ENCODE measurements at regions not wholly inside any gene's neighbourhood (a gene's known extent, or its start where the extent isn't known, plus 50 kb on each side); places are given as distances from the start of the nearest gene placed in this dataset.

GRCh38 chr1:90494748-90495282 is 222.3 kb downstream of the BARHL2 start:
- H3K27me3 ChIP-seq (ENCODE audit: control insufficient read depth, insufficient read depth, low read length) = no peaks in the 10 kb centered on the region
- FAIRE-seq = no peak
- no peaks in the 10 kb centered on the region for H3K36me3 ChIP-seq (ENCODE audit: control insufficient read depth, insufficient read depth, low read length)
- no peak for DNase-seq (ENCODE audit: low read depth)
- no peak overlapping the region for H3K4me3 ChIP-seq (ENCODE audit: low read depth, low read length)
- TF ChIP-seq CTCF (IDR thresholded peaks at IDR 0.05; ENCODE audit: insufficient read depth, low read length, severe bottlenecking) = no peak

GRCh38 chr1:90488451-90488850 is 228.7 kb downstream of the BARHL2 start:
- H3K4me3 ChIP-seq (ENCODE audit: low read depth, low read length) = no peak overlapping the region
- no peak for FAIRE-seq

GRCh38 chr1:90486996-90487395 is 230.1 kb downstream of the BARHL2 start:
- no peaks in the 10 kb centered on the region for H3K36me3 ChIP-seq (ENCODE audit: control insufficient read depth, insufficient read depth, low read length)
- no peaks in the 10 kb centered on the region for H3K27me3 ChIP-seq (ENCODE audit: control insufficient read depth, insufficient read depth, low read length)
- TF ChIP-seq CTCF (IDR thresholded peaks at IDR 0.05; ENCODE audit: insufficient read depth, low read length, severe bottlenecking) = no peak
- no peak for FAIRE-seq
- no peak for DNase-seq (ENCODE audit: low read depth)
- H3K4me3 ChIP-seq (ENCODE audit: low read depth, low read length) = no peak overlapping the region

More at GRCh38 chr1:90488451-90488850, 228.7 kb downstream of the BARHL2 start:
- H3K36me3 ChIP-seq (ENCODE audit: control insufficient read depth, insufficient read depth, low read length) = no peaks in the 10 kb centered on the region
- H3K27me3 ChIP-seq (ENCODE audit: control insufficient read depth, insufficient read depth, low read length) = no peaks in the 10 kb centered on the region
- DNase-seq (ENCODE audit: low read depth) = no peak
- no peak for TF ChIP-seq CTCF (IDR thresholded peaks at IDR 0.05; ENCODE audit: insufficient read depth, low read length, severe bottlenecking)

GRCh38 chr1:90486134-90486824 is 230.8 kb downstream of the BARHL2 start:
- H3K36me3 ChIP-seq (ENCODE audit: control insufficient read depth, insufficient read depth, low read length) = no peaks in the 10 kb centered on the region
- DNase-seq (ENCODE audit: low read depth) (no peak), FAIRE-seq (no peak)
- TF ChIP-seq CTCF (IDR thresholded peaks at IDR 0.05; ENCODE audit: insufficient read depth, low read length, severe bottlenecking) = no peak
- H3K27me3 ChIP-seq (ENCODE audit: control insufficient read depth, insufficient read depth, low read length) = no peaks in the 10 kb centered on the region
- no peak overlapping the region for H3K4me3 ChIP-seq (ENCODE audit: low read depth, low read length)

- DNase-seq (ENCODE audit: low read depth) (no peak), FAIRE-seq (no peak)
- H3K27me3 ChIP-seq (ENCODE audit: control insufficient read depth, insufficient read depth, low read length) = no peaks in the 10 kb centered on the region
- H3K4me3 ChIP-seq (ENCODE audit: low read depth, low read length) = no peak overlapping the region
- no peak for TF ChIP-seq CTCF (IDR thresholded peaks at IDR 0.05; ENCODE audit: insufficient read depth, low read length, severe bottlenecking)
- no peaks in the 10 kb centered on the region for H3K36me3 ChIP-seq (ENCODE audit: control insufficient read depth, insufficient read depth, low read length)
Measured at GRCh38 chr1:90480271-90480835, 236.7 kb downstream of the BARHL2 start.
